22Rv1 (cell line): ENCODE measurements at regions not wholly inside any gene's neighbourhood (a gene's known extent, or its start where the extent isn't known, plus 50 kb on each side); places are given as distances from the start of the nearest gene placed in this dataset.

ENCODE experiments used
- ZFX ChIP-seq: fragments of 450-650 bp; IDR thresholded peaks from 2 replicates; pipeline ENCODE4 v1.6.1; 2017; ENCODE audit warnings: antibody characterized with exemption, borderline replicate concordance
- TF ChIP-seq, protein P1 (sequence below): fragments of 450-650 bp; IDR thresholded peaks from 2 replicates; pipeline ENCODE4 v1.5.1; 2017; ENCODE audit warnings: mild to moderate bottlenecking

DNA sequence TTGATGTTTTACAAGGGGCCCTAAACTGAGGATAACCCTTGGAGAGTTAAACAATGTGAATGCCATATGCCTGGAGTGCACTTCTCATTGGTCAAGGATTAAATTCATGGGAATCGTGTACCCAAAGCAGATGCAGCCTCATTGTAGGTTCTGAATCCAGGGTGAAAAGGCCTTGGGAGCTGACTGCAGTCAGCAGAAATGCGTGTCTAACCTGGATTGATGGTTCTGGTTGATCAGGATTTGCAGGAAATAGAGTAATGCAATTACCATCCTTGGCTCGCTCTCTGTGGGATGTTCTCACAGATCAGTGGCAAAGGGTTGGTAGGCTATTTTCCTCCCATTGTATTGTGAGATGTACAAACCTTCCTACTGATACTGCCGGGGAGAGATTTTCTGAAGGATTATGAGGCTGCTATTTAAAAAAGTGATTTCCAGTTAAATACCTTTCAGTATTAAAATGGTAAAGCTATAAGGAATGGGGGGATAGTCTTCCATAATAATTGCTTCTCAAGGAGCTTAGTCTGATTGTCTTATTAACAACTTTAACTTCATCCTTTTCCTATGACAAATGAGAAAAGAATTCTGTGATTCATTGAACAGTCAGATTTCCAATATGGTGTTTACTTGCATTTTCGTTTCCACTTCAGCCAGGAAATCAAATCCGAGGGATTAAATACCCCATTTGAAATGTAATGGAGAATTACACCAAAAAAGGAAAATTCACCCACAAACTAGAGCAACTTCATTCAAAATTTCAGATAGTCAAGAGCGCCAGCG, 1028.1 kb upstream of the EEF2KMT start:
- TF ChIP-seq, protein P1, sequence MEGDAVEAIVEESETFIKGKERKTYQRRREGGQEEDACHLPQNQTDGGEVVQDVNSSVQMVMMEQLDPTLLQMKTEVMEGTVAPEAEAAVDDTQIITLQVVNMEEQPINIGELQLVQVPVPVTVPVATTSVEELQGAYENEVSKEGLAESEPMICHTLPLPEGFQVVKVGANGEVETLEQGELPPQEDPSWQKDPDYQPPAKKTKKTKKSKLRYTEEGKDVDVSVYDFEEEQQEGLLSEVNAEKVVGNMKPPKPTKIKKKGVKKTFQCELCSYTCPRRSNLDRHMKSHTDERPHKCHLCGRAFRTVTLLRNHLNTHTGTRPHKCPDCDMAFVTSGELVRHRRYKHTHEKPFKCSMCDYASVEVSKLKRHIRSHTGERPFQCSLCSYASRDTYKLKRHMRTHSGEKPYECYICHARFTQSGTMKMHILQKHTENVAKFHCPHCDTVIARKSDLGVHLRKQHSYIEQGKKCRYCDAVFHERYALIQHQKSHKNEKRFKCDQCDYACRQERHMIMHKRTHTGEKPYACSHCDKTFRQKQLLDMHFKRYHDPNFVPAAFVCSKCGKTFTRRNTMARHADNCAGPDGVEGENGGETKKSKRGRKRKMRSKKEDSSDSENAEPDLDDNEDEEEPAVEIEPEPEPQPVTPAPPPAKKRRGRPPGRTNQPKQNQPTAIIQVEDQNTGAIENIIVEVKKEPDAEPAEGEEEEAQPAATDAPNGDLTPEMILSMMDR = no peak
- no peak for TF ChIP-seq ZFX
